Neural progenitor cell (in vitro differentiated cells): ENCODE measurements at regions not wholly inside any gene's neighbourhood (a gene's known extent, or its start where the extent isn't known, plus 50 kb on each side); places are given as distances from the start of the nearest gene placed in this dataset.

Source experiments
- CTCF ChIP-seq: fragments of 200-600 bp; sonication (generic); IDR thresholded peaks from 2 replicates; pipeline ENCODE4 v1.5.1; 2017; ENCODE audit warnings: antibody characterized with exemption, mild to moderate bottlenecking
- EZH2 ChIP-seq: fragments of 200-600 bp; sonication (generic); IDR thresholded peaks from 2 replicates; pipeline ENCODE4 v1.6.1; 2017; ENCODE audit warnings: antibody characterized with exemption, mild to moderate bottlenecking, moderate library complexity
- EZH2phosphoT487 ChIP-seq: fragments of 200-600 bp; sonication (generic); IDR thresholded peaks from 2 replicates; pipeline ENCODE4 v1.6.1; 2017; ENCODE audit warnings: antibody characterized with exemption

GRCh38 chr4:30399476-30399875, 320.7 kb upstream of the PCDH7 start:
- no peak for TF ChIP-seq CTCF
- no peak for TF ChIP-seq EZH2
- no peak for TF ChIP-seq EZH2phosphoT487
